Left hindlimb (tissue), 1 donor: ENCODE measurements at regions not wholly inside any gene's neighbourhood (a gene's known extent, or its start where the extent isn't known, plus 50 kb on each side); places are given as distances from the start of the nearest gene placed in this dataset.

Experiments
- DNase-seq: peaks from one replicate; pipeline ENCODE4 v3.0.0-alpha.2; 2018

DNA sequence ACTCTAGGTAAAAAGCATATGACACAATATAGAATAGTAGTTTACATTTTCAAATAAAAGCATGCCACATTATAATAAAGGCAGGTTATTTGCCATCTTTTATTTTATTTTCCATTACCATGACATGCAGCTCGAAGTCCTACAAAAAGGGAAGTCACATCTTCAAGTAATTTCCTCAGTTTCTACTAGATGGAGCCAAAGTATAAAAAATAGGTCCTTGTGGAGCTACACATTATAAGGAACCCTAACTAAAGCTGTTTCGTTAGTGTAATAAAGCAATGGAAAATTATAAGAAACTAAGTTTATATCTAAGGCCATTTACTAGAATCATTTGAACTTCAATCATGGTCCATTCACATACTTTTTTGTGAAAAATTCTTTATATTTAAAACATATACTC lies 674.5 kb downstream of the KCNJ3 start:
- no peak for DNase-seq

GRCh38 chr2:155368934-155369333 lies 670.4 kb downstream of the KCNJ3 start:
- no peak for DNase-seq

DNA sequence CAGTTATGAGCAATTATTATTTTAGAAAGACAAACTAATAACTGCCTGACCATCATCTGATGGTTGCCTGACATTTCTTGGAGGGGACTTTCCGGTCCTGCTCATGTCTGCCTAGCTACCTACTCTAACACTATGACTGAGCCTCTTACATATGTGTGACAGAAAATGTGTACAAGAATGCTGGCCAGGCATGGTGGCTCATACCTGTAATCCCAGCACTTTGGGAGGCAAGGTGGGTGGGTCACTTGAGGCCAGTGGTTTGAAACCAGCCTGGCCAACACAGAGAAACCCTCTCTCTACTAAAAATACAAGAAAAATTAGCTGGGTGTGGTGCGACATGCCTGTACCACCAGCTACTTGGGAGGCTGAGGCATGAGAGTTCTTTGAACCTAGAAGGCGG lies 666.3 kb downstream of the KCNJ3 start:
- no peak for DNase-seq

- no peak for DNase-seq
These were observed 664.9 kb downstream of the KCNJ3 start for GRCh38 chr2:155363349-155363888.

DNA sequence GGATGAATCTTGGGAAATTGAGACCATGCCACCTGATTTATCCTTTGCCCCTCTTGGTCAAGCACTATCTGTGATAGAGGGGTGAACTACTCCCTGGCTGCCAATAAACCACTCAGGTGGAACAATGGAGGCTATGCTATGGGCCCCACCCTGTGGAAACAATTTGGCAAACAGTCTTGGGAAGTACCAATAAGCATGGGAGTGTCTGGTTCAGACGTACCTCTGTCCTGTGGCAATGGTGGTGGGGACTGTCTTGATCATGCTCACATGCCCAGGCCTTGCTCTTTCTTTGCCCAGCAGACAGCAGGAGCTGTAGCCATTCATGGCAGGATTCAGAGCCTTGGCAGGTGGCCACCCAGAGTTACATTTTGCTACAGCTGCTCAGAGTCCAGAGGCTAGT lies 658.7 kb downstream of the KCNJ3 start:
- DNase-seq = no peak

DNA sequence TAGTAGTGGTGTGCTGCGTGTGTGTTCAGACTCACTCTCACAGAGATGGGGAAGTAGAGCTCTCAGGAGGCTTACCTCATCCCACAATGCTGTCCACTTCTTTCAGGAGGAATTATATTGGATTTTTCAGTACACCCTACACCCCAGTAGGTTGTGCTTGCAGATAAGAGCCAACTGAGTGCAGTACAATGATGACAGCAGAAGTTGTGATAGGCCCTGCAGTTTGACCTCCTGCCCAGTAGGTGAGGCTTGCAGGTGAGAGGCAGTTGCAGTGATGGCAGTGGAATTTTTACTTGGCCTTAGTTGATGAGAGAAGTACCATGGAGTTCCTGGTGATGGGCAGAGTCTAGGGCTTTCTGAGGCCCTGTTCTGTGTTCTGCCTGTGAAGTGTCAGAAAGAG lies 657.8 kb downstream of the KCNJ3 start:
- no peak for DNase-seq

DNA sequence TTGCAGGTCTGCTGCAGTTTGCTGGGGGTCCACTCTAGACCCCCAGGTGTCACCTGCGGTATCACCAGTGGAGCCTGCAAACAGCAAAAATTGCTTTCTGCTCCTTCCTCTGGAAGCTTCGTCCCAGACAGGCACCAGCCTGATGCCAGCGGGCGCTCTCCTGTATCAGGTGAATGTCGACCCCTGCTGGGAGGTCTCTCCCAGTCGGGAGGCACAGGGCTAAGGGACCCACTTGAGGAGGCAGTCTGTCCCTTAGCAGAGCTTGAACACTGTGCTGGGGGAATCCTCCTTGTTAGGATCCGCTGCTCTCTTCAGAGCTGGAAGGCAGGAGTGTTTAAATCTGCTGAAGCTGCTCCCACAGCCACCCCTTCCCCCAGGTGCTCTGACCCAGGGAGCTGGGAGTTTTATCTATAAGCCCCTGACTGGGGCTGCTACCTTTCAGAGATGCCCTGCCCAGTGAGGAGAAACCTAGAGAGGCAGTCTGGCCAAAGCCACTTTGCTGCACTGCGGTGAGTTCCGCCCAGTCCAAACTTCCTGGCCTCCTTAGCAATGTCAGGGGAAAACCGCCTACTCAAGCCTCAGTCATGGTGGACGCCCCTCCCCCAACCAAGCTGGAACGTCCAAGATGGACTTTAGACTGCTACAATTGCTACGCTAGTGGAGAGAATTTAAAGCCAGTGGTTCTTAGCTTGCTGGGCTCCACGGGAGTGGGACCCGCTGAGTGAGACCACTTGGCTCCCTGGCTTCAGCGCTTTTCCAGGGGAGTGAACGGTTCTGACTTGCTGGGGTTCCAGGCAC lies 652.5 kb downstream of the KCNJ3 start:
- DNase-seq = no peak

DNA sequence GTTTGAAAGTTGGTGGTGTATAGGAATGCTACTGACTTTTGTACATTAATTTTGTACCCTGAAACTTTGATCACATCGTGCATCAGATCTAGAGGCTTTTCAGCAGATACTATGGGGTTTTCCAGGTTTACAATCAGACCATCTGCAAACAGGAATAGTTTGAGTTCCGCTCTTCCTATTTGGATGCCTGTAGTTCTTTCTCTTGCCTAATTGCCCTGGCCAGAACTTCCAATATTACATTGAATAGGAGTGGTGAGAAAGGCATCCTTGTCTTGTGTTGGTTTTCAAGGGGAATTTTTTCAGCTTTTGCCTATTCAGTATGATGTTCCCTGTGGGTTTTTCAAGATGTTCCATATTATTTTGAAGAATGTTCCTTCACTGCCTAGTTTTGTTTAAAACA lies 633.5 kb downstream of the KCNJ3 start:
- no peak for DNase-seq

DNA sequence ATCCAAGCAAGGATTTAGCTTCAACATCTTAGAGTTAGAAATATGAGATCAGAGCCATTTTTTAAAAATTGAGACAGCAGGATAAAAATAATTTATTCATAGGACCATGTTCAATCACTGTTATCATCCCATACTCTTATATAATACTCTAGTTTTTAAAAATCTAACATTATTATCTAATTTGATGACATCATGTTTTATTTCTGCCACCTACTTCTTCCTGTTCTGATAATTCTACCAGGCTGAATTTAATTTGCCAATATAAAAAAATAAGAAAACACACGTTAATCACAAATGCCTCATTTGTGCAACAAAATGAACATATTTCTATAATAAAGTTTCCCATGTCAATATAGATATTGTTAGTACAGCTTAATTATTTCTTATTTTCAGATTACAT lies 621.7 kb downstream of the KCNJ3 start:
- no peak for DNase-seq

DNA sequence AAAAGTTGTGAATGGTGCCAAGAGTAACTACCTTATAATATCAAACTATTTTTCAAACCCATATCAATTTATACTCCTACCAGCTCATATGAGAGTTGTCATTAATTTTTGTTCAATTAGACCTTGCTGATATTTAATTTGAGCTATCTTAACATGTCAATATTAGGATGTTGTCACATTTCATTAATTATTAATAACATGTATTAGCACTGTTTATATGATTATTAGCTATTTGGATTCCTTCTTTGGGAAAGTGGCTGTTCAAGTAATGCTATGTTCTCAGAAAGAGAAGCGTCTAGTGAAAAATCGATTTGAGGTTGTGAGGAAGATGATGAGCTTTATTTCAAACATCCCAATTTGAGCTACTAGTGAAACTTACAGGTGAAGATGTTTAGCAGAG lies 620.2 kb downstream of the KCNJ3 start:
- no peak for DNase-seq

- no peak for DNase-seq
These were observed 617.3 kb downstream of the KCNJ3 start for GRCh38 chr2:155315768-155316167.

- DNase-seq = no peak
These were observed 612.1 kb downstream of the KCNJ3 start for GRCh38 chr2:155310589-155310988.

DNA sequence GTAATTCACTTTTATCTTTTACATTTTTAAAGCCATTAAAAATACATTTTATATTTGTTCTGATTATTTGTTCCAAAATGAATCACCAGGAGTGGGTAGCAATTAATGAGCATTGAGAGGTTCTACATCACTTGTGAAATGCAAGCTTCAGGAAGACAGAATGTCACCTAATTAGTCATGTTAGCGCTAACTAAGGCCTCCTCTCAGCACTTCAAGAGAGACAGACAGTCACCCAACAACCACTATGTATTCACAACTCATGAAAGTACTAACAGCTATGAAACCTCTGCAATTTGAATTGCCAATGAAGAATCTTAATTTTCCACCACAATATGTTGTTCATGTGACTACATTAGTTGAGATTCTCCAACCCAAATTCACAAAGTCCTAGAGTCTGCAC lies 611.0 kb downstream of the KCNJ3 start:
- no peak for DNase-seq

- no peak for DNase-seq
These were observed 610.0 kb downstream of the KCNJ3 start for GRCh38 chr2:155308367-155309009.

GRCh38 chr2:155301221-155301620 lies 602.7 kb downstream of the KCNJ3 start:
- no peak for DNase-seq

DNA sequence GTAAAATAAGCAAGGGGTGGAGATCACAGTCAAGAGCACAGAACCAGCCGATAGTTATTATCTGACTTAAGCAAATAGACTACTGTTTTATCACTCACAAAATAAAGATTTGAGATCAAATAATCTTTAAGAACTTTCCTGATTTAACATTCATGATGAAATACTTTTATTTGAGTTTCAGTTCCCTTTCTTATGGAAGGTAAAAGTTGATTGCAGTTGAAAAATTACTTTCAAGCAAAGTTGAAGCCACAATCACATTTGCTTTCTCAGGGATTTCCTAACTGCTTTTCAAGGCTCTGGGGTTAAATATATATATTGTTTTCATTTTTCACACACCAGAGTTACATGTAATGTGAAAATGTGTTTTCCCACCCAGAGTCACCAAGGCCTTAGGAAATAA lies 599.5 kb downstream of the KCNJ3 start:
- no peak for DNase-seq

DNA sequence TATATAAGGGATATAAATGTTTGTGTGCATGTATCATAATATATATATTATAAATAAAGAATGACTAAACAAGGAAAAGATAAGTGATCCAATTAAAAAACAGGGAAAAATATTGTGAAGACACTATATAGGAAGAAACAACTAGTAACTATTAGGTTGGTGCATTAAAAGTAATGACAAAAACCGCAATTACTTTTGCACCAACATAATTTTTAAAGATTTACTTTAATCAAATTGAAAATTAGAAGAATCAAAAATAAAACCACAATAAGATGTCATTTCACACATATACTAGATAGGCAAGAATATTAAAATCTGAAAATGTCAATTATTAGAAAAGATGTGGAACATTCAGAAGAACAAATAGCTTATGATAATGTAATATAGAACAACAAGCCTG lies 595.9 kb downstream of the KCNJ3 start:
- no peak for DNase-seq

DNA sequence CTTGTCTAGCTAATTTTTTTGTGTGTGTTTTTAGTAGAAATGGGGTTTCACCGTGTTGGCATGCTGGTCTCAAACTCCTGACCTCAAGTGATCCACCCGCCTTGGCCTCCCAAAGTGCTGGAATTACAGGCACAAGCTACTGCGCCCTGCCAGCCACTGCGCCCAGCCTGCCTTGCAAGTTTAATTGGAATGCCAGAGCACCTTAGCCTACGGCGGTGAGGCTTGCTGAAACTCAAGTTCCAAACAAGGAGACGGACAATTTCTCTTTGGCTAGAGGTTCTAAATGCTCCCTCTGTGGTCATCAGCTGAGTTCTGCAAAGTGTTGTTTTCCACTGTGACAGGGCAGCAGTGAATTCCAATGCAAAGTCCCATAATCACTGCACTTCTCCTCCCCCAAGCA lies 583.4 kb downstream of the KCNJ3 start:
- no peak for DNase-seq

GRCh38 chr2:155273323-155273722 lies 574.8 kb downstream of the KCNJ3 start:
- no peak for DNase-seq

GRCh38 chr2:155266583-155266982 lies 568.1 kb downstream of the KCNJ3 start:
- DNase-seq = no peak

GRCh38 chr2:155266109-155266508 lies 567.6 kb downstream of the KCNJ3 start:
- DNase-seq = no peak

DNA sequence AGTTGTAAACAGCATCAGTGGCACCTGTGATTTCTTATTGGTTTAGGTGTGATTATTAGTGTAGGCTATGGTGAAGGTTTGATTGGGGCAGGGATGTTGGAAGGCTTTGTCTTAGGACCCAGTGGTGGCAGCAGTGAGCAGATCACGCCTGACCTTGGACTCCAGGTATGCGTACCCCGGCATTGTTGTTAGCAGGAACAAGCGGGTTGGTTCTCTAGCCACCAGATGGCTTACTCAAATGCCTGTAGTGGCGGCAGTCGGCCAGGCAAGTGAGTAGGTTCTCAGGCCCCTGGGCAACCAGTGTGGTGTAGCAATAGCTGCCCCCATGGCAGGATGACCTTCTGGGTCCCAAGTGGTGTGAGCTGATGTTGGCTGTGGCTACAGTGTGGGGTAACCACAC lies 558.3 kb downstream of the KCNJ3 start:
- no peak for DNase-seq

GRCh38 chr2:155250800-155251199 lies 552.3 kb downstream of the KCNJ3 start:
- DNase-seq = no peak

- DNase-seq = no peak
These were observed 541.7 kb downstream of the KCNJ3 start for GRCh38 chr2:155240176-155240575.

DNA sequence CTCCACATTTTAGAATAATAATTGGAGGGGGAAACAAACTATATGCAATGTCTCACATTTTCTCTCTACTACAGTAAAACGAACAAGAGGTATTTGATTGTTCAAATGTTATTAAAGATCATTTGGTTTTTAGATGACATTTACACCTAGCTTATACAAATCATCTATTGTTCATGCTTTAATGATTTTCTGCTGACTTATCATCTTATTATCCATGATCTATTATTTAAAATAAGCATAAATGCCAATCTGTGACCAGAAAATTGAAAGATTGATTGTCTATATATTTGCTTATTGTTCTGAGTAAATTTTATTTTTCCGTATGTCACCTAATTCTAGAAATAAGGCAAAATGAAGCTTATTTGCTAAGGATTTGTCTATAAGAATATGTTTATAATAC lies 537.2 kb downstream of the KCNJ3 start:
- DNase-seq = no peak
